ENCODE measurements at regions not wholly inside any gene's neighbourhood (a gene's known extent, or its start where the extent isn't known, plus 50 kb on each side); places are given as distances from the start of the nearest gene placed in this dataset.

DNA sequence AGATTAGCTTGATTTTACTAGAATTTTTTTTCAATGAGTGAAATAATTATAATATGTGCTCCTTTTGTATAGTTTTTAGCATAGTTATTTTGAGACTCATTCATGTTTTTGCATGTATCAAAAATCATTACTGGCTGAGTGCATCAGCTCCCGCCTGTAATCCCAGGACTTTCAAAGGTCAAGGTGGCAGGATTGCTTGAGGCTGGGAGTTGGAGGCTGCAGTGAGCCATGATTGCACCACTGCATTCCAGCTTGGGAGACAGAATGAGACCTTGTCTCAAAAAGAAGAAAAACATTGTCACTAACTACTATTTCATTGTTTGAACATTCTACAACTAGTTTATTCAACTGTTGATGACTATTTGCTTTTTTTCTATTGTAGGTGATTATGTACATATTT, 802.7 kb downstream of the SLC16A7 start:
- DNase-seq (ENCODE audit: low spot score), result no peak
- no peak overlapping the region for H3K9ac ChIP-seq (ENCODE audit: low read depth in 1 of 2, low read length in 2 of 2)
- H3K4me1 ChIP-seq (ENCODE audit: control insufficient read depth in 4 of 4, insufficient read depth in 4 of 4, low read length in 3 of 4), result no peaks in the 10 kb centered on the region
- 61% methylated on average over 1 of the region's 1 CpG for WGBS
- TF ChIP-seq TAF1 (conservative IDR thresholded peaks at IDR 0.05) (no peak), FOXA1 (IDR thresholded peaks at IDR 0.05) (no peak), RAD21 (IDR thresholded peaks at IDR 0.05) (no peak), GABPA (IDR thresholded peaks at IDR 0.05 in 1 of 2, conservative IDR thresholded peaks at IDR 0.05 in 1 of 2) (no peak), NR2F2 (IDR thresholded peaks at IDR 0.05) (no peak), JUND (IDR thresholded peaks at IDR 0.05) (no peak), EGR1 (IDR thresholded peaks at IDR 0.05; ENCODE audit: low read depth in 2 of 2) (no peak), YY1 (IDR thresholded peaks at IDR 0.05) (no peak), HNF4G (IDR thresholded peaks at IDR 0.05) (no peak), RXRA (IDR thresholded peaks at IDR 0.05) (no peak), HNF4A (conservative IDR thresholded peaks at IDR 0.05) (no peak), SP1 (IDR thresholded peaks at IDR 0.05) (no peak), FOXA2 (IDR thresholded peaks at IDR 0.05) (no peak)
- TF ChIP-seq, protein P1, sequence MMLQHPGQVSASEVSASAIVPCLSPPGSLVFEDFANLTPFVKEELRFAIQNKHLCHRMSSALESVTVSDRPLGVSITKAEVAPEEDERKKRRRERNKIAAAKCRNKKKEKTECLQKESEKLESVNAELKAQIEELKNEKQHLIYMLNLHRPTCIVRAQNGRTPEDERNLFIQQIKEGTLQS (IDR thresholded peaks at IDR 0.05), result no peak
- TF ChIP-seq, protein P2, sequence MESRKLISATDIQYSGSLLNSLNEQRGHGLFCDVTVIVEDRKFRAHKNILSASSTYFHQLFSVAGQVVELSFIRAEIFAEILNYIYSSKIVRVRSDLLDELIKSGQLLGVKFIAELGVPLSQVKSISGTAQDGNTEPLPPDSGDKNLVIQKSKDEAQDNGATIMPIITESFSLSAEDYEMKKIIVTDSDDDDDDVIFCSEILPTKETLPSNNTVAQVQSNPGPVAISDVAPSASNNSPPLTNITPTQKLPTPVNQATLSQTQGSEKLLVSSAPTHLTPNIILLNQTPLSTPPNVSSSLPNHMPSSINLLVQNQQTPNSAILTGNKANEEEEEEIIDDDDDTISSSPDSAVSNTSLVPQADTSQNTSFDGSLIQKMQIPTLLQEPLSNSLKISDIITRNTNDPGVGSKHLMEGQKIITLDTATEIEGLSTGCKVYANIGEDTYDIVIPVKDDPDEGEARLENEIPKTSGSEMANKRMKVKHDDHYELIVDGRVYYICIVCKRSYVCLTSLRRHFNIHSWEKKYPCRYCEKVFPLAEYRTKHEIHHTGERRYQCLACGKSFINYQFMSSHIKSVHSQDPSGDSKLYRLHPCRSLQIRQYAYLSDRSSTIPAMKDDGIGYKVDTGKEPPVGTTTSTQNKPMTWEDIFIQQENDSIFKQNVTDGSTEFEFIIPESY (IDR thresholded peaks at IDR 0.05), result no peak
- TF ChIP-seq, protein P3, sequence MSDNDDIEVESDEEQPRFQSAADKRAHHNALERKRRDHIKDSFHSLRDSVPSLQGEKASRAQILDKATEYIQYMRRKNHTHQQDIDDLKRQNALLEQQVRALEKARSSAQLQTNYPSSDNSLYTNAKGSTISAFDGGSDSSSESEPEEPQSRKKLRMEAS (IDR thresholded peaks at IDR 0.05), result no peak
- TF ChIP-seq, protein P4, sequence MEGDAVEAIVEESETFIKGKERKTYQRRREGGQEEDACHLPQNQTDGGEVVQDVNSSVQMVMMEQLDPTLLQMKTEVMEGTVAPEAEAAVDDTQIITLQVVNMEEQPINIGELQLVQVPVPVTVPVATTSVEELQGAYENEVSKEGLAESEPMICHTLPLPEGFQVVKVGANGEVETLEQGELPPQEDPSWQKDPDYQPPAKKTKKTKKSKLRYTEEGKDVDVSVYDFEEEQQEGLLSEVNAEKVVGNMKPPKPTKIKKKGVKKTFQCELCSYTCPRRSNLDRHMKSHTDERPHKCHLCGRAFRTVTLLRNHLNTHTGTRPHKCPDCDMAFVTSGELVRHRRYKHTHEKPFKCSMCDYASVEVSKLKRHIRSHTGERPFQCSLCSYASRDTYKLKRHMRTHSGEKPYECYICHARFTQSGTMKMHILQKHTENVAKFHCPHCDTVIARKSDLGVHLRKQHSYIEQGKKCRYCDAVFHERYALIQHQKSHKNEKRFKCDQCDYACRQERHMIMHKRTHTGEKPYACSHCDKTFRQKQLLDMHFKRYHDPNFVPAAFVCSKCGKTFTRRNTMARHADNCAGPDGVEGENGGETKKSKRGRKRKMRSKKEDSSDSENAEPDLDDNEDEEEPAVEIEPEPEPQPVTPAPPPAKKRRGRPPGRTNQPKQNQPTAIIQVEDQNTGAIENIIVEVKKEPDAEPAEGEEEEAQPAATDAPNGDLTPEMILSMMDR (IDR thresholded peaks at IDR 0.05; ENCODE audit: low read depth, low read length, missing input control), result no peak
- TF ChIP-seq, protein P5, sequence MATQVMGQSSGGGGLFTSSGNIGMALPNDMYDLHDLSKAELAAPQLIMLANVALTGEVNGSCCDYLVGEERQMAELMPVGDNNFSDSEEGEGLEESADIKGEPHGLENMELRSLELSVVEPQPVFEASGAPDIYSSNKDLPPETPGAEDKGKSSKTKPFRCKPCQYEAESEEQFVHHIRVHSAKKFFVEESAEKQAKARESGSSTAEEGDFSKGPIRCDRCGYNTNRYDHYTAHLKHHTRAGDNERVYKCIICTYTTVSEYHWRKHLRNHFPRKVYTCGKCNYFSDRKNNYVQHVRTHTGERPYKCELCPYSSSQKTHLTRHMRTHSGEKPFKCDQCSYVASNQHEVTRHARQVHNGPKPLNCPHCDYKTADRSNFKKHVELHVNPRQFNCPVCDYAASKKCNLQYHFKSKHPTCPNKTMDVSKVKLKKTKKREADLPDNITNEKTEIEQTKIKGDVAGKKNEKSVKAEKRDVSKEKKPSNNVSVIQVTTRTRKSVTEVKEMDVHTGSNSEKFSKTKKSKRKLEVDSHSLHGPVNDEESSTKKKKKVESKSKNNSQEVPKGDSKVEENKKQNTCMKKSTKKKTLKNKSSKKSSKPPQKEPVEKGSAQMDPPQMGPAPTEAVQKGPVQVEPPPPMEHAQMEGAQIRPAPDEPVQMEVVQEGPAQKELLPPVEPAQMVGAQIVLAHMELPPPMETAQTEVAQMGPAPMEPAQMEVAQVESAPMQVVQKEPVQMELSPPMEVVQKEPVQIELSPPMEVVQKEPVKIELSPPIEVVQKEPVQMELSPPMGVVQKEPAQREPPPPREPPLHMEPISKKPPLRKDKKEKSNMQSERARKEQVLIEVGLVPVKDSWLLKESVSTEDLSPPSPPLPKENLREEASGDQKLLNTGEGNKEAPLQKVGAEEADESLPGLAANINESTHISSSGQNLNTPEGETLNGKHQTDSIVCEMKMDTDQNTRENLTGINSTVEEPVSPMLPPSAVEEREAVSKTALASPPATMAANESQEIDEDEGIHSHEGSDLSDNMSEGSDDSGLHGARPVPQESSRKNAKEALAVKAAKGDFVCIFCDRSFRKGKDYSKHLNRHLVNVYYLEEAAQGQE (IDR thresholded peaks at IDR 0.05), result no peak
- H3K36me3 ChIP-seq (ENCODE audit: control insufficient read depth in 4 of 4, insufficient read depth in 3 of 4, low read depth in 1 of 4, low read length in 3 of 4), result no peaks in the 10 kb centered on the region
- H3K27me3 ChIP-seq (ENCODE audit: control insufficient read depth in 4 of 4, insufficient read depth in 4 of 4, low read length in 3 of 4), result no peaks in the 10 kb centered on the region
- no peak overlapping the region for H3K4me3 ChIP-seq (ENCODE audit: low read depth in 1 of 3, low read length in 3 of 3)
- H3K9me3 ChIP-seq (ENCODE audit: control insufficient read depth in 4 of 4, low read length in 3 of 4), result no peaks in the 10 kb centered on the region
- no peak overlapping the region for H3K27ac ChIP-seq (ENCODE audit: low read depth in 1 of 2, low read length in 2 of 2)
